CD4-positive, alpha-beta T cell treated with Interleukin-21 for 1 hour (primary cell): ENCODE measurements at regions not wholly inside any gene's neighbourhood (a gene's known extent, or its start where the extent isn't known, plus 50 kb on each side); places are given as distances from the start of the nearest gene placed in this dataset.
"Not testable (repeated sequence)": the region's sequence is repeated elsewhere in the genome, so short reads cannot be mapped to it uniquely, and the experiment has no call there.

ENCODE experiments used
- DNase-seq: peaks from one replicate; pipeline ENCODE4 v3.0.0-alpha.2; 2020

DNA sequence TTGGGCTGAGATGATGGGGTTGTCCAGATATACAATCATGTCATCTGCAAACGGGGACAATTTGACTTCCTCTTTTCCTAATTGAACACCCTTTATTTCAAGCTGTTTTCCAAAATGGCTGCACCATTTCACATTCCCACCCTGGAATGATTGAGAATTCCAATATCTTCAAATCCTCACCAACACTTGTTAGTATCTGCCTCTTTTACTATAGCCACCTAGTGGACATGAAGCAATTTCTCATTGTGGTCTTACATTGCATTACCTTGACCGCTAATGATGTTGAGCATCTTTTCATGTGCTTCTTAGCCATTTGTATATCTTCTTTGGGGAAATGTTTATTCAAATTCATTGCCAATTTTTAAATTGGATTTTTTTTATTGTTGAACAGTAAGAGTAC lies 364.8 kb downstream of the SMARCA1 start:
- DNase-seq: no peak

GRCh38 chrX:129145840-129146272 lies 377.4 kb downstream of the SMARCA1 start:
- no peak for DNase-seq

GRCh38 chrX:129145385-129145784 lies 377.9 kb downstream of the SMARCA1 start:
- DNase-seq: no peak

GRCh38 chrX:129144172-129145038 lies 378.9 kb downstream of the SMARCA1 start:
- no peak for DNase-seq

GRCh38 chrX:129139837-129140598 lies 383.3 kb downstream of the SMARCA1 start:
- no peak for DNase-seq

- no peak for DNase-seq
These were observed 398.0 kb downstream of the SMARCA1 start for GRCh38 chrX:129125122-129125914.

- DNase-seq: no peak
These were observed 399.5 kb downstream of the SMARCA1 start for GRCh38 chrX:129123795-129124194.

- DNase-seq: no peak
These were observed 406.4 kb downstream of the SMARCA1 start for GRCh38 chrX:129116676-129117470.

- no peak for DNase-seq
These were observed 407.4 kb downstream of the SMARCA1 start for GRCh38 chrX:129115935-129116334.

DNA sequence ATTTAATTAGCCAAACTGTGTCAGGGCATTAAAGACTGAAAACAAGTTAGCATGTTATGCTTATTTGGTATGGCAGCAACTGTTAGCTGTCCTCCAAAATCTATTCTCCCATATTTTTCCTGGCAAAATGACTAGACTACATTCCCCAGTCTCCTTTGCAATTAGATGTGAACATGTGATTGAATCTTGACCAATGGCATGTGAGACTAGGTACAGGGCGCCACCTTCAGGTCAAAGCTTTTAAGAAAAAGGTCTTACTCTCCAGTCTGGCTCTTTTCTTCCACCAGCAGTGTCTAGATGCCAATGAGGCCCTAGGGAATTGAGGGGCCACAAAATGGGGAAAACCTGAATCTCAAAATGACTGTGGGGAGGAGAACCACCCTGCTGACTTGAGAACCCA lies 408.2 kb downstream of the SMARCA1 start:
- DNase-seq: no peak

DNA sequence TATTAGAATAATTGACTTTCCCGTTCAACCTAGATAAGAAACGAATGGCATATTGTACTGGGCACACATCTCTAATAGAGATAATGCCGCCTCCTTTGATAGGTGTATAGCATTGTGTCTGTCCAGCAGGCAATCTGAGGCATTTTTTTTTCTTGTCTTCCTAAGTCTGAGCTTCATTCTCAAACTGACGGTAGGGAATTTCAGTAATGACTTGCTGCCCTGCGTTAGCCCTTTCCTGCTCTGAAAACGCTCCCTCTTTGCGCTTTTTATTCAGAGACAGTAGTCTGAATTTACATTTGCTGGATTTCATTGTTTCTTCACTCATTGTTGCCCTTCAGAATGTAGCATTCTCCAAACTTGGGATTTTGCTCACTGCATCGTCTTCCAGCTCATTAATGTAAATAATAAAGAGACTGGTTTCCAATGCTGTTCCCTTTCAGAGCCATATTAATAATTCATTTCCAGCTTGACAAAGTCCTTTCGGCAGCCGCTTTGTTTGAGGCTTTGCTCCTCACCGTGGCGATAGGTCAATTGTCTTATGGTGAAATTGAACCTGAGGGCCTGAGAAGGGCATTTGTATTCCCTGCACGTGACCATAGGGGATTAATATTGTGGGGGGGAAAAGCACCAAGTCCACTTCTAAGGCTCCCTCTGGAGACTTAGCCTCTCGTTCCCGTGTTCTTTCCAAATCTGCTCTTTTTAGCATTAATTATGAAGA lies 412.1 kb downstream of the SMARCA1 start:
- DNase-seq: no peak

GRCh38 chrX:129108936-129109335 lies 414.4 kb downstream of the SMARCA1 start:
- DNase-seq: no peak

GRCh38 chrX:129099207-129099606 lies 424.1 kb downstream of the SMARCA1 start:
- no peak for DNase-seq

DNA sequence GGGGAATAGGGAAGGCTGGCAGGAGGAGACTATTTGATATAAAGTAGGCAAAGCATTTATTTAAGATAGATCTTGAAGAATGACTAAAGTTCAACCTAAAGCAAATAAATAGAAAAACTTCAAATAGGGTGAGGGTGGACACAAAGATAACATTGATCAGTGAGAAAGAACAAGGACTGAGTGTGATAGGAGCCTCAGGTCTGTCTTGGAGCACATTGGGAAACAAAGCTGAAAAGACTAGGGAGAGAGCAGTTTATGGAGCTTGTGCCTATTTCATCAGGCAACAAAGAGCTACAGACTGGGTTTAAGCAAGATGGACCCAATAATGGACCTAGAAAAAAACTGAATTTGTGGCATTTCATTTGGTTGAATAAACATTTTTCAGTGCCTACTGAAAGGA lies 425.6 kb downstream of the SMARCA1 start:
- no peak for DNase-seq

- DNase-seq: no peak
These were observed 429.6 kb downstream of the SMARCA1 start for GRCh38 chrX:129093706-129094105.

DNA sequence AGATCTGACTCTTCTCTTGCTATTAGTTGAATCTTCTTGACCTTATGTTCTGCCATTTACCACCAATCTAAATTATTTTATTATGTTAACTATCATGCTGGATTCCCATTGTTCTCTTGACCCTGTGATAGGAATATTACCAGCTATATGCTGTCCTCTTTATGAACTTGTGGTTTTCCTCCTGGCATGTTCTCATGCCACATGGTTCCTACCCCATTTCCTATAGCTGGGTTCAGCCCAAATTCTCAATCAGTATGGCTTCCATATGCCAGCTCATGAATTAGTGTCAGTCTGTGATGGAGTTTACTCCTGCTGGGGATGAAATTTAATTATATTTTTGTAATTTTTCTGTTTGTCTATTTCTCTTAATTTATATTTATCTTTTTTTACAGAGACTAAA lies 430.5 kb downstream of the SMARCA1 start:
- DNase-seq: no peak

- DNase-seq: no peak
These were observed 431.0 kb downstream of the SMARCA1 start for GRCh38 chrX:129092242-129092641.

GRCh38 chrX:129091097-129091496 lies 432.2 kb downstream of the SMARCA1 start:
- DNase-seq: no peak

DNA sequence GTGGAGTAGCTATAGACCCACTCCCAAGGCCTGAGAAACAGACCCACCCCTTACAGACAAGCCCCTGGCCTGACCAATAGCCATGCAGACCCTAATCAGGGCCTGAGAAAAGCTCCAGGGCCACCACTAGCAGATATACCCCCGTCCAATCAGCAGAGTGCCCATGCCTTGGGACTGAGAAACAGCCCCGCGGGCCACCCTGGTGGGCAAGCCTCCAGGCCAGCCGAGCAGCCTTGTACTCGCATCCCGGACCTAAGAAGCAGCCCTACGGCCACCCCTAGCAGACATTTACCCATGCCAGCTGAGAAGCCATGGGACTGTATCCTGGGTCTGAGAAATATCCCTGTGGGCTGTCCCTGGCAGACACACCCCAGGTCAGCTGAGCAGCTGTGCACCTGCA lies 436.5 kb downstream of the SMARCA1 start:
- no peak for DNase-seq

GRCh38 chrX:129084291-129084690 lies 439.0 kb downstream of the SMARCA1 start:
- not testable (repeated sequence) for DNase-seq

GRCh38 chrX:129077424-129078170 lies 445.7 kb downstream of the SMARCA1 start:
- no peak for DNase-seq
